Keratinocyte (primary cell): ENCODE measurements at regions not wholly inside any gene's neighbourhood (a gene's known extent, or its start where the extent isn't known, plus 50 kb on each side); places are given as distances from the start of the nearest gene placed in this dataset.

Source experiments
- EZH2 ChIP-seq: IDR thresholded peaks from one replicate; pipeline ENCODE4 v1.6.1; 2012; ENCODE audit warnings: inconsistent platforms, mild to moderate bottlenecking, low read length, moderate library complexity
- TF ChIP-seq, protein P1 (sequence below), 3 experiments: IDR thresholded peaks in 1 of 3; conservative IDR thresholded peaks in 1 of 3; optimal IDR thresholded peaks in 1 of 3; 2 replicates in 2 of 3; 3 replicates in 1 of 3; pipeline versions ENCODE3 to v1.5.1; 2011; ENCODE audit warnings: low read length in 3 of 3, mild to moderate bottlenecking in 3 of 3, moderate library complexity in 2 of 3, control low read depth in 1 of 3, inconsistent platforms in 1 of 3; ENCODE audit not compliant: insufficient read depth in 2 of 3; ENCODE audit errors: extremely low read depth in 1 of 3

DNA sequence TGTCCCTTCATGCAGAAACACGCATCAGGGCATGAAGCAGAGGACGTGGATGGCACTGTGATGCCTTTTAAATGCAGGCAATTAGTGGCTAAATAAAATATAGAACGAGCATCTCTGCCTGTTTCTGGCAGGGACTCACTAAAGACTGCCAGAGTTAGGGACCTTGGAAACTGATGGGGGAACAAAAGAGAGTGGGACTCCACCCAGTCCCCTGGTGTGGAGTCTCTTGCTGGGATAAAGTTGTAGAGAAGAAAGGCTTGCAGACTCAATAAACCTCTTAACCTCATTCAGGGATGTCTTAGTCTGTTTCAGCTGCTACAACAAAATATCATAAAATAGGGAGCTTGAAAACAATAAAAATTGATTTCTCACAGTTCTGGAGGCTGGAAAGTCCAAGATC lies 87.6 kb upstream of the ARAP3 start:
- TF ChIP-seq, protein P1, sequence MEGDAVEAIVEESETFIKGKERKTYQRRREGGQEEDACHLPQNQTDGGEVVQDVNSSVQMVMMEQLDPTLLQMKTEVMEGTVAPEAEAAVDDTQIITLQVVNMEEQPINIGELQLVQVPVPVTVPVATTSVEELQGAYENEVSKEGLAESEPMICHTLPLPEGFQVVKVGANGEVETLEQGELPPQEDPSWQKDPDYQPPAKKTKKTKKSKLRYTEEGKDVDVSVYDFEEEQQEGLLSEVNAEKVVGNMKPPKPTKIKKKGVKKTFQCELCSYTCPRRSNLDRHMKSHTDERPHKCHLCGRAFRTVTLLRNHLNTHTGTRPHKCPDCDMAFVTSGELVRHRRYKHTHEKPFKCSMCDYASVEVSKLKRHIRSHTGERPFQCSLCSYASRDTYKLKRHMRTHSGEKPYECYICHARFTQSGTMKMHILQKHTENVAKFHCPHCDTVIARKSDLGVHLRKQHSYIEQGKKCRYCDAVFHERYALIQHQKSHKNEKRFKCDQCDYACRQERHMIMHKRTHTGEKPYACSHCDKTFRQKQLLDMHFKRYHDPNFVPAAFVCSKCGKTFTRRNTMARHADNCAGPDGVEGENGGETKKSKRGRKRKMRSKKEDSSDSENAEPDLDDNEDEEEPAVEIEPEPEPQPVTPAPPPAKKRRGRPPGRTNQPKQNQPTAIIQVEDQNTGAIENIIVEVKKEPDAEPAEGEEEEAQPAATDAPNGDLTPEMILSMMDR (optimal IDR thresholded peaks at IDR 0.05 in 1 of 3, IDR thresholded peaks at IDR 0.05 in 1 of 3, conservative IDR thresholded peaks at IDR 0.05 in 1 of 3; ENCODE audit: extremely low read depth in 1 of 3, insufficient read depth in 2 of 3, low read length in 3 of 3), result no peak
- TF ChIP-seq EZH2, result no peak
